HS-27A (cell line): ENCODE measurements at regions not wholly inside any gene's neighbourhood (a gene's known extent, or its start where the extent isn't known, plus 50 kb on each side); places are given as distances from the start of the nearest gene placed in this dataset.
"Not testable (repeated sequence)": the region's sequence is repeated elsewhere in the genome, so short reads cannot be mapped to it uniquely, and the experiment has no call there.

Experiments
- DNase-seq: peaks from one replicate; pipeline ENCODE4 v3.0.0-alpha.2; 2012; ENCODE audit warnings: low read depth, missing footprints

DNA sequence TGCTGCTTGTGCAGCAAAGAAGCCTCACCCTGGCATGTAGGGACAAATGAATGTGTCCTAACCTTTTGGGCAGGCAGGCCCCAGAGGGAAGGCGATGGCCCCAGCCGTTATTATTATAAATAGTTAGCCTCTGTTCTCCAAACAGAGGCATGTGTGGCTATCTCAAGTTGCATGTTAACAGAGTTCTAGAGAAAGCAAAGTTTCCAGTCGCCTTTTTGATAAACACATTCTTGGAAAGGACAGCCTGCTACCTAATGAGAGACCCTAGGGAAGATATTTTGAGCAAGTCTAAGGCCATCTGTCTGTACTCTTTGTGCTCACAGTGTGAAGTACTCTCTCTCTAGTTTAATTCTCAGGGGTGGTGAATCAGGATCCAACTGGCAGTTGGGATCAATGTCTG lies 97.4 kb upstream of the FHL2 start:
- no peak for DNase-seq

- DNase-seq, result no peak
Measured at GRCh38 chr2:105494683-105495425, 96.0 kb upstream of the FHL2 start.

DNA sequence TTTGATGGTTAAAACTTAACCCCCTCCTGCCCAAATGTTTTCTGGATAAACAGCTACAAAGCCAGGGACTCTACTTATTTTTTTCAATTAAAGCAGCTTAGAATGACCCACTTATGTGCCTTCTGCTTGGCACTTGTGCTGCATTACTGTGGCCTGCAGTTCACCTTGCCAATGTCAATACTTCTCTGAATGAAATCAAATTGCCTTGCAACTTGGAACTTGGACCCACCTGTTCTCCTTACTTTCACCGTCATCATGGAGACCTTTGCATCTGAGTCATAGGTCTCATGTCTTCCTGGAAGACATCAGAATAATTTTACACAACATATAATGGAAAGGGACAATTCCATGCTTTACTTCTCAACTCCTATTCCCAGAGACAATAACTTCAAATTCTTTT lies 92.1 kb upstream of the FHL2 start:
- DNase-seq, result no peak

DNA sequence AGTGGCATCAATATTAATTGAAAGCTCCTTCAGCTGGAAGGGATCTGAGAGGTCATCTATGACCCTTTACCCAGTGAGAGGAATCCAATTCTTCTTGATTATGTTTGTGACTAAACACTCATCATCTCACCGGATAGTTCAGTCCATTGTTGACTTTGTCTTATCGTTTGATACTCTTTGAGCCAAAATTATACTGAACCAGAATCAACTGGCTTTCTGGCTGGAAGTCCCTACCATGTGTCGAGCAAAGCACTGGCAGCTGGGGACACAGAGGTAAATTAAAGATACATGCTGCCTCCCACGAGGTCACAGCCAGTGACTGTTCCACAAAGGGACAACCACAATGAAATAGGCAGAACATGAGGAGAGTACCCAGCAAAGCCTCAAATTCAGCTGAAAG lies 91.4 kb upstream of the FHL2 start:
- DNase-seq, result no peak

GRCh38 chr2:105489168-105489878 lies 90.5 kb upstream of the FHL2 start:
- no peak for DNase-seq

DNA sequence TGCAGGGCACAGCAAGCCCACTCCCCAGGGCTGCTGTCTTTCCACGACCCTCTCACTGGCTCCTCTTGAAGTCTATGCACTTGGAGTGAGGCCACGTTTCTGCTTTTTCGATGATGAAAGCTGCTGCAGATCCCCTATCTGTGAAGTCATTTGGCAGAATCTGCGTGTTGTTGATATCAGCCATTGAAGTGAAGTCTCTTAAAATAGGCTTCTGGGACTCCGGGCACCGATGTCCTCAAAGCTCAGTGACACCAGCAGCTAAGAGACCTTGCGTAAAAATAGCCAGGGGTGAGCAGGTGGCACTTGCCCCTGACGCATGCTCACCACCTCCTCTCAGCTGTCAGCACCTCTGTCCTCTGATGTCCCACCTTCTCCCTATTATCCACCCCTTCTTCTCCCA lies 89.4 kb upstream of the FHL2 start:
- DNase-seq, result no peak

GRCh38 chr2:105487142-105488069 lies 88.6 kb upstream of the FHL2 start:
- DNase-seq, result peak; percentile 54

DNA sequence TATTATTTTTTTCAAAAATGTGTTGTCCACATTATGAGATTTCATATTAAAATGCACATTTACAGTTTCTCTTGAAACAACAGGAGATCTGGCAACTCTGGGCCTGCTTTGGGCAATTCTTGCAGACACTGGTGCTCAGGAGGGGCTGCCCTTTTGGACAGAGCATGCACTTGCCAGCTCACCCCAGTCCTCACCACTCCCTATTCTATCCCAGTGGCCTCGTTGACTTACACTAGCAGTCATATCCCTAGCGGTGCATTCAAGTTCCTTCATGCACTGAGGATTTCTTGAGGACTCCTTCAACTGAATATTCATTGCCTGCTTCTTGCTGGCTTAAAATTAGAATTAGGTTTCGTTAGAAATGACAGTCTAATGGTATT lies 87.9 kb upstream of the FHL2 start:
- no peak for DNase-seq

GRCh38 chr2:105478670-105479069 lies 79.8 kb upstream of the FHL2 start:
- DNase-seq, result no peak

- DNase-seq, result not testable (repeated sequence)
Measured at GRCh38 chr2:105477050-105477620, 78.3 kb upstream of the FHL2 start.

GRCh38 chr2:105473011-105473410 lies 74.2 kb upstream of the FHL2 start:
- no peak for DNase-seq

DNA sequence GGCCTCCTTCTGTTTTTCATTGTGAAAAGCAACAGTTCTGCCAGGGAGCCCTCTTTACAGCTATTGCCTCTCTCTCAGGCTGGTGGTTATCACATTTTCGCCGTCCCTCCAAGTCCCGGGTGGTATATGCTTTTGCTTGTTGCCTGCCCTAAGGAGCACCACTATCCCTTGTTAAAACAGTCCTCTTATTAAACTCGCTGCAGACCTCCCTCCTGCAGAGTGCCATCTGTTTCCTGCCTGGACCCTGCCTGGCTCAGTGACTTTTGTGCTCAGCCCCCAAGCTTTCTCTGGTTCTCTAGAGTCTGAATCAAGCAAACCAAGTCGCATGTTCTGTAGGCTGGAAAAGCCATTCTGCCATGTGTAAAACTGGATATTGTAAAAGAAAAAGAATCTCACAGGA lies 72.1 kb upstream of the FHL2 start:
- no peak for DNase-seq

DNA sequence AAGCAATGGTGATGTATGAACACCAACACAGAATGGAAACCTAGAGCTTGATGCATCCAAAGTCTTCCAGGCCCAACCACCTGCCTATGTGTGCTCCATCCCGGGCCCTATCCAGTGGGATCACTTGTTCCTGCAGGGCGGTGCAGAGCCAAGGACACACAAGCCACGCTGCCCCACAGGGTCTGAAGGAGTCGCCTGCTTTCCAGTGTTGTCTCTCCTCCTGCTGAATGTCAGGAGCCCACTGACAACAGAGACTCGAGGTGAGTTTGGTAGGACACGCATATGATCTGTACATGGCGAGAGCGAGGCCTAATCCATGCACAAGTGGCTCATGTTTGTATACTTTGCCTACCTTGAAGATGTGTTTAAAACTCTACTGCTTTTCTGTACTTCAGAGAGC lies 70.9 kb upstream of the FHL2 start:
- no peak for DNase-seq

- no peak for DNase-seq
Measured at GRCh38 chr2:105468582-105469042, 69.8 kb upstream of the FHL2 start.

- no peak for DNase-seq
Measured at GRCh38 chr2:105464325-105464724, 65.5 kb upstream of the FHL2 start.

- no peak for DNase-seq
Measured at GRCh38 chr2:105460048-105460732, 61.3 kb upstream of the FHL2 start.

- DNase-seq, result no peak
Measured at GRCh38 chr2:105458076-105458475, 59.2 kb upstream of the FHL2 start.

DNA sequence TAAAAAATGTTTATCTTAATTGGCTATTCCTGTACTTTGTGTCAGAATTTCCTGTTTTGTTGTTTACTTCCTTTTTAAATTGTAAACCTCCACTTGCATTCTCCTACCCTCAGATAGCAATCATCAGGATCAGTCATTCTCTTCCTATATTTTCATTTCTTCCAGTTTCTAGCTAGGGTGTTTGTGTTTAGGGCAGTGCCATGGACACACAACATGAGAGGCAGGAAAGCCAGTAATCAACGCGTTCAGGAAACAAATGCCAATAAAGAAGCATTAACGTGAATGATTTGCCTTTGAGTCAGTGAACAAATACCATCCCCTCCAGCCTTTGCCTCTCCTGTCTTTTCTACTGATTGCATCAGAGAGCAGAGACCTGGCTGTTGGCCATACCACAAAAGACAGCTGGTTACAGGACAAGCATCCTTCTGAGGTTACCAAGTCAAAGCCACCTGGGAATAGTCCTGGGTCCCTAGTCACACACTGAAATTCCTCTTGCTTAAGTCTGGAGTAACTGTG lies 56.7 kb upstream of the FHL2 start:
- DNase-seq, result peak; percentile 93

- DNase-seq, result peak; percentile 59
Measured at GRCh38 chr2:105454801-105455485, 56.1 kb upstream of the FHL2 start.

- DNase-seq, result no peak
Measured at GRCh38 chr2:105451571-105452166, 52.8 kb upstream of the FHL2 start.
